Panc1 (cell line): ENCODE measurements at regions not wholly inside any gene's neighbourhood (a gene's known extent, or its start where the extent isn't known, plus 50 kb on each side); places are given as distances from the start of the nearest gene placed in this dataset.

Experiments used
- CTCF ChIP-seq: fragments of 450-650 bp; IDR thresholded peaks from 2 replicates; pipeline ENCODE4 v1.5.1; 2017; ENCODE audit warnings: mild to moderate bottlenecking
- POLR2AphosphoS5 ChIP-seq: IDR thresholded peaks from 2 replicates; pipeline ENCODE4 v1.6.1; 2012; ENCODE audit warnings: mild to moderate bottlenecking, low read depth, low read length, moderate library complexity

DNA sequence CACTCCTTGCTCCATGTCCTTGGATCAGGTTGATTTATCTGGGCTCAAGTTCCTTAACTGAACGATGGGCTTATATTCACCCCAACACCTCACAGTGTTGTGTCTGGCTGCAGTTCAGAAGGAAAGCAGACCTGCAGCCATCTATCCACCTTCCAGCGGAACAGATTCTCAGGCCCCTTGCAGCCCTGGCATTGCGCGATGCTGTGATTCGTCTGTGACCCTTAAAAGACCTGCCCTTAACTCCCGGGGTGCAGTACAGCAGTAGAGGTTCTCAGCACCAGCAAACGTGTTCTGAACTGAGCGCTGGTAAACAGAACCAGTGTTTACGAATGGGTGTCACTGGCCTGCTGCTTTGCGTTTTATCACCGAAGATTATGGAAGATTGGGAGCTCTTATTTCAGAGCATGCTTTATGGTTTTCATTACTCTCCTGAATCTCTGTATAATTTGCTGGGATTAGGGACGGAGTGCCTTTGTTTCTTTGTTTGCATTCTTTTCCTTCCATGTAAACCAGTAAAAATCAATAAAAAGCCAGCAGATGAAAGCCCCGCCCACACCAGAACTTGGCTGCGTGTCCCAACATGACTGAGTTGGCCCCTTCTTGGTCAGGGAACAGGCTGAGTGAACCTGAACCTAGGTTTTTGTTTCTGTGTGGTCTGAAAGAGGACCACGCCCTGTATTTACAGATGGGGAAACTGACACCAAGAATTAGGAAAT, 286.7 kb upstream of the CRY1 start:
- no peak for TF ChIP-seq CTCF
- no peak for TF ChIP-seq POLR2AphosphoS5
